IMR-90 (cell line): ENCODE measurements at regions not wholly inside any gene's neighbourhood (a gene's known extent, or its start where the extent isn't known, plus 50 kb on each side); places are given as distances from the start of the nearest gene placed in this dataset.

ENCODE experiments used
- ATAC-seq: fragments of 200-7000 bp; cut with Tn5 transposase; 2 replicates; pipeline ENCODE4 v1.9.1; 2020; ENCODE audit warnings: low read depth, mild to moderate bottlenecking, moderate library complexity
- BruUV-seq: library from RNA; stranded (reverse); fragments of 400-500 nt; replicated peaks from 2 replicates; lab custom pipeline; 2021; lab: Mats Ljungman, UMichigan
- CTCF ChIA-PET: fragments of 300-600 bp; formaldehyde crosslinking; extraction: SDS; loops from one replicate; lab custom pipeline; 2021; ENCODE audit warnings: antibody characterized with exemption; lab: Yijun Ruan, JAX
- POLR2A ChIA-PET: fragments of 300-600 bp; sonication (Branson Sonifier 250); formaldehyde crosslinking; loops from one replicate; lab custom pipeline; 2022; ENCODE audit warnings: antibody characterized with exemption; ENCODE audit not compliant: unreplicated experiment; lab: Charles Lee
- DNase-seq: peaks from one replicate; pipeline ENCODE4 v3.0.0; 2013
- H2AFZ ChIP-seq: replicated peaks from 2 replicates; pipeline ENCODE3; 2013; ENCODE audit warnings: low read length, mild to moderate bottlenecking; ENCODE audit not compliant: poor library complexity
- H2AK5ac ChIP-seq: 2 replicates; pipeline ENCODE4 v1.6.1; 2013; ENCODE audit warnings: low read depth, low read length, inconsistent platforms
- H2AK9ac ChIP-seq: replicated peaks from 2 replicates; pipeline ENCODE3; 2013; ENCODE audit warnings: mild to moderate bottlenecking, low read depth, low read length, moderate library complexity; ENCODE audit not compliant: poor library complexity
- H2BK120ac ChIP-seq: 2 replicates; pipeline ENCODE4 v1.6.1; 2013; ENCODE audit warnings: low read depth, low read length, inconsistent platforms
- H2BK15ac ChIP-seq: 3 replicates; pipeline ENCODE4 v1.6.1; 2013; ENCODE audit warnings: low read depth, low read length, inconsistent platforms
- H2BK20ac ChIP-seq: 2 replicates; pipeline ENCODE4 v1.6.1; 2013; ENCODE audit warnings: low read depth, mild to moderate bottlenecking, inconsistent platforms, low read length, moderate library complexity
- H2BK5ac ChIP-seq: 2 replicates; pipeline ENCODE4 v1.6.1; 2013; ENCODE audit warnings: mild to moderate bottlenecking, low read depth, low read length, inconsistent platforms; ENCODE audit not compliant: poor library complexity, severe bottlenecking
- H3K14ac ChIP-seq: replicated peaks from 2 replicates; pipeline ENCODE4 v1.6.1; 2013; ENCODE audit warnings: low read depth, low read length, inconsistent platforms
- H3K18ac ChIP-seq: 2 replicates; pipeline ENCODE4 v1.6.1; 2013; ENCODE audit warnings: low read depth, low read length, control low read depth
- H3K23ac ChIP-seq: 2 replicates; pipeline ENCODE4 v1.6.1; 2013; ENCODE audit warnings: low read depth, low read length, inconsistent platforms
- H3K27ac ChIP-seq: 2 replicates; pipeline ENCODE4 v1.5.1; 2013; ENCODE audit warnings: mild to moderate bottlenecking, control low read depth, low read length; ENCODE audit not compliant: insufficient read depth
- H3K27me3 ChIP-seq: 2 replicates; pipeline ENCODE4 v1.6.1; 2013; ENCODE audit warnings: low read length; ENCODE audit not compliant: control insufficient read depth, insufficient read depth
- H3K36me3 ChIP-seq: 2 replicates; pipeline ENCODE4 v1.6.1; 2013; ENCODE audit warnings: low read length, mixed read lengths; ENCODE audit not compliant: control insufficient read depth, insufficient read depth
- H3K4ac ChIP-seq: 2 replicates; pipeline ENCODE4 v1.6.1; 2013; ENCODE audit warnings: low read depth, low read length, inconsistent platforms
- H3K4me1 ChIP-seq: 2 replicates; pipeline ENCODE4 v1.6.1; 2013; ENCODE audit warnings: low read length, mixed read lengths; ENCODE audit not compliant: control insufficient read depth, insufficient read depth
- H3K4me2 ChIP-seq: 2 replicates; pipeline ENCODE4 v1.6.1; 2013; ENCODE audit warnings: low read depth, mild to moderate bottlenecking, control low read depth, low read length, moderate library complexity
- H3K4me3 ChIP-seq: 2 replicates; pipeline ENCODE4 v1.5.1; 2013; ENCODE audit warnings: low read depth, mild to moderate bottlenecking, control low read depth, low read length, moderate library complexity; ENCODE audit not compliant: insufficient read depth
- H3K56ac ChIP-seq: 2 replicates; pipeline ENCODE4 v1.6.1; 2013; ENCODE audit warnings: low read length, inconsistent platforms; ENCODE audit not compliant: insufficient read depth; ENCODE audit errors: extremely low read depth
- H3K79me1 ChIP-seq, 2 experiments: 2 replicates each; pipeline ENCODE4 v1.6.1; 2013; ENCODE audit warnings: low read length in 2 of 2, inconsistent platforms in 1 of 2, low read depth in 1 of 2
- H3K9ac ChIP-seq: 2 replicates; pipeline ENCODE4 v1.6.1; 2013; ENCODE audit warnings: low read depth, low read length, control low read depth
- H3K9me1 ChIP-seq: 2 replicates; pipeline ENCODE4 v1.6.1; 2013; ENCODE audit warnings: low read length, inconsistent platforms; ENCODE audit not compliant: insufficient read depth
- H3K9me3 ChIP-seq: 2 replicates; pipeline ENCODE4 v1.6.1; 2013; ENCODE audit warnings: low read length; ENCODE audit not compliant: control insufficient read depth, insufficient read depth
- H4K20me1 ChIP-seq: 2 replicates; pipeline ENCODE4 v1.6.1; 2013; ENCODE audit warnings: low read length, inconsistent platforms; ENCODE audit not compliant: insufficient read depth
- H4K5ac ChIP-seq: 2 replicates; pipeline ENCODE4 v1.6.1; 2013; ENCODE audit warnings: mild to moderate bottlenecking, low read depth, low read length, control low read depth
- H4K8ac ChIP-seq, 2 experiments: 2 replicates each; pipeline ENCODE4 v1.6.1; 2013; ENCODE audit warnings: low read depth in 2 of 2, low read length in 2 of 2, control low read depth in 1 of 2, inconsistent platforms in 1 of 2
- H4K91ac ChIP-seq: 2 replicates; pipeline ENCODE4 v1.6.1; 2013; ENCODE audit warnings: low read depth, low read length, inconsistent platforms; ENCODE audit not compliant: insufficient read depth
- FOS ChIP-seq: fragments of 150-350 bp; IDR thresholded peaks from 2 replicates; pipeline ENCODE4 v1.6.1; 2016; ENCODE audit warnings: low read depth, low read length
- MAFK ChIP-seq: IDR thresholded peaks from 2 replicates; pipeline ENCODE4 v1.6.1; 2012; ENCODE audit warnings: low read depth, low read length, improper control_type of control experiment
- NFE2L2 ChIP-seq: fragments of 150-350 bp; IDR thresholded peaks from 2 replicates; pipeline ENCODE4 v1.6.1; 2016; ENCODE audit warnings: low read depth, mild to moderate bottlenecking, low read length
- RAD21 ChIP-seq: IDR thresholded peaks from 2 replicates; pipeline ENCODE4 v1.6.1; 2012; ENCODE audit warnings: low read length, improper control_type of control experiment
- RFX5 ChIP-seq: IDR thresholded peaks from 2 replicates; pipeline ENCODE4 v1.8.0; 2012; ENCODE audit warnings: low read depth, mild to moderate bottlenecking, low read length, moderate library complexity
- SMC3 ChIP-seq: fragments of 150-350 bp; IDR thresholded peaks from 2 replicates; pipeline ENCODE4 v1.6.1; 2016; ENCODE audit warnings: low read depth, mild to moderate bottlenecking, antibody characterized with exemption, low read length, moderate library complexity
- WGBS, 2 experiments: methylation state at CpG; one replicate each; pipeline versions ENCODE4 v1.1.5 to v1.1.7; 2013; ENCODE audit warnings: missing lambda C conversion rate in 2 of 2; ENCODE audit not compliant: insufficient read length in 1 of 2; ENCODE audit errors: extremely low coverage in 2 of 2; 5-methylcytosine and 5-hydroxymethylcytosine counted together
- dilution Hi-C: fragments of 300-500 bp; cut with HindIII; formaldehyde crosslinking; loops from one replicate; pipeline ENCODE4 v1.14.3; 2018; ENCODE audit warnings: low sequenced_read_pairs; ENCODE audit not compliant: unreplicated experiment
- in situ Hi-C: fragments of 300-500 bp; cut with MboI; formaldehyde crosslinking; loops from 3 replicates; pipeline ENCODE4 v1.14.3; 2019; ENCODE audit warnings: low sequenced_read_pairs, inconsistent platforms, mixed read lengths
- intact Hi-C: fragments of 100-400 bp; cut with micrococcal nuclease; formaldehyde crosslinking; loops from 2 replicates; pipeline ENCODE4 v1.10.0; 2022
- TF ChIP-seq, protein P1 (sequence below): fragments of 150-350 bp; IDR thresholded peaks from 2 replicates; pipeline ENCODE4 v1.6.1; 2016; ENCODE audit warnings: low read depth, mild to moderate bottlenecking, low read length, moderate library complexity, borderline replicate concordance
- TF ChIP-seq, protein P2 (sequence below): fragments of 150-350 bp; IDR thresholded peaks from 2 replicates; pipeline ENCODE4 v1.6.1; 2017; ENCODE audit warnings: mild to moderate bottlenecking, antibody characterized with exemption, low read length, low read depth

DNA sequence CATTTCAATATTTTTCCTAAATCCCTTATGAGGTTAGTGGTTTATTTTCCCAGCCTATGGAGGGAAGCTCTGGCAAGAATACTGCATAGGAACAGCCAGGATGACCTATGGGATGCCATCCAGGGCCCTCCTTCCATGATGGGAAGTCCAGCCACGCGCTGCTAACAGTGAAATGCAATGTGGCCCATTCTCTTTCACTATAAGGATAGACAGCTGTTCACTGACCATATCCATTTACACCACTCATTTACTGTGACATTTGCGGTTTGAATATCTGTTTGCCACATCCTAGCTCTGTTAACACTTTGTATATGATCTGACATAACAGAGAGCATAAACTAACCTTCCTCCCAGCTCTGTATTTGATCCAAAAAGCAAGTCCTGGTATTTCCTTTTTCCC lies 471.7 kb downstream of the CBLN4 start:
- H3K23ac ChIP-seq, result no peak overlapping the region
- no peak overlapping the region for H3K4me3 ChIP-seq
- WGBS, 2 experiments, result 50% methylated on average over 2 of the region's 3 CpGs; no CpG with 5 or more reads in 1 of the 2 experiments
- ATAC-seq (no peak), DNase-seq (no peak)
- H3K14ac ChIP-seq, result no peak overlapping the region
- intact Hi-C loops (no loop called here), dilution Hi-C loops (no loop called here), in situ Hi-C loops (no loop called here)
- H3K9me3 ChIP-seq, result peaks cover 6% of the 10 kb centered on the region; the same call in 1 of the 2 replicates
- no peaks in the 10 kb centered on the region for H3K9me1 ChIP-seq
- ChIA-PET POLR2A (no interaction called here), CTCF (no interaction called here)
- no TSS peak for BruUV-seq
- no peaks in the 10 kb centered on the region for H4K20me1 ChIP-seq
- no peaks in the 10 kb centered on the region for H3K36me3 ChIP-seq
- H2BK20ac ChIP-seq, result no peak overlapping the region
- H3K9ac ChIP-seq, result no peak overlapping the region
- H4K91ac ChIP-seq, result no peak overlapping the region
- H2AFZ ChIP-seq, result no peak overlapping the region
- H3K4me2 ChIP-seq, result no peak overlapping the region
- TF ChIP-seq MAFK (no peak), RFX5 (no peak), RAD21 (no peak), NFE2L2 (no peak), FOS (no peak), SMC3 (no peak)
- TF ChIP-seq, protein P1, sequence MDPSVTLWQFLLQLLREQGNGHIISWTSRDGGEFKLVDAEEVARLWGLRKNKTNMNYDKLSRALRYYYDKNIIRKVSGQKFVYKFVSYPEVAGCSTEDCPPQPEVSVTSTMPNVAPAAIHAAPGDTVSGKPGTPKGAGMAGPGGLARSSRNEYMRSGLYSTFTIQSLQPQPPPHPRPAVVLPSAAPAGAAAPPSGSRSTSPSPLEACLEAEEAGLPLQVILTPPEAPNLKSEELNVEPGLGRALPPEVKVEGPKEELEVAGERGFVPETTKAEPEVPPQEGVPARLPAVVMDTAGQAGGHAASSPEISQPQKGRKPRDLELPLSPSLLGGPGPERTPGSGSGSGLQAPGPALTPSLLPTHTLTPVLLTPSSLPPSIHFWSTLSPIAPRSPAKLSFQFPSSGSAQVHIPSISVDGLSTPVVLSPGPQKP, result no peak
- TF ChIP-seq, protein P2, sequence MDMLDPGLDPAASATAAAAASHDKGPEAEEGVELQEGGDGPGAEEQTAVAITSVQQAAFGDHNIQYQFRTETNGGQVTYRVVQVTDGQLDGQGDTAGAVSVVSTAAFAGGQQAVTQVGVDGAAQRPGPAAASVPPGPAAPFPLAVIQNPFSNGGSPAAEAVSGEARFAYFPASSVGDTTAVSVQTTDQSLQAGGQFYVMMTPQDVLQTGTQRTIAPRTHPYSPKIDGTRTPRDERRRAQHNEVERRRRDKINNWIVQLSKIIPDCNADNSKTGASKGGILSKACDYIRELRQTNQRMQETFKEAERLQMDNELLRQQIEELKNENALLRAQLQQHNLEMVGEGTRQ, result no peak
- no peaks in the 10 kb centered on the region for H3K27me3 ChIP-seq
- no peak overlapping the region for H4K8ac ChIP-seq
- H3K56ac ChIP-seq, result no peak overlapping the region
- no peak overlapping the region for H2AK9ac ChIP-seq
- no peak overlapping the region for H2BK5ac ChIP-seq
- H2BK120ac ChIP-seq, result no peak overlapping the region
- no peak overlapping the region for H3K27ac ChIP-seq
- no peak overlapping the region for H3K18ac ChIP-seq
- no peaks in the 10 kb centered on the region for H3K4me1 ChIP-seq
- H2AK5ac ChIP-seq, result no peak overlapping the region
- H3K79me1 ChIP-seq, result no peaks in the 10 kb centered on the region
- H4K5ac ChIP-seq, result no peak overlapping the region
- no peak overlapping the region for H2BK15ac ChIP-seq
- H3K4ac ChIP-seq, result no peak overlapping the region
